Thyroid gland (tissue), 4 donors: ENCODE measurements at regions not wholly inside any gene's neighbourhood (a gene's known extent, or its start where the extent isn't known, plus 50 kb on each side); places are given as distances from the start of the nearest gene placed in this dataset.

Source experiments
- DNase-seq, 2 donors: peaks; one replicate each; pipeline ENCODE4 v3.0.0-alpha.2; 2019
- H3K27ac ChIP-seq, 3 donors: fragments of 200-600 bp; sonication (generic); 1 replicate in 2 of 3; 2 replicates in 1 of 3; pipeline ENCODE4 v1.5.1; 2016 to 2019; ENCODE audit warnings: mild to moderate bottlenecking in 1 of 3, moderate library complexity in 1 of 3
- H3K27me3 ChIP-seq: fragments of 200-600 bp; sonication (generic); one replicate; pipeline ENCODE4 v1.5.1; 2019
- H3K36me3 ChIP-seq, 2 donors: fragments of 200-600 bp; sonication (generic); one replicate each; pipeline ENCODE4 v1.5.1; 2016 to 2019
- H3K4me1 ChIP-seq, 2 donors: fragments of 200-600 bp; sonication (generic); one replicate each; pipeline ENCODE4 v1.5.1; 2017 to 2019
- H3K4me3 ChIP-seq, 3 donors: fragments of 200-600 bp; sonication (generic); replicated peaks in 1 of 3; 1 replicate in 2 of 3; 2 replicates in 1 of 3; pipeline ENCODE4 v1.5.1; 2016; ENCODE audit warnings: mild to moderate bottlenecking in 1 of 3
- H3K9me3 ChIP-seq: fragments of 200-600 bp; sonication (generic); one replicate; pipeline ENCODE4 v1.5.1; 2017
- POLR2A ChIP-seq, 2 donors: fragments of 450-650 bp; IDR thresholded peaks; one replicate each; pipeline ENCODE4 v1.6.1; 2017; ENCODE audit warnings: antibody characterized with exemption in 2 of 2, mild to moderate bottlenecking in 2 of 2, moderate library complexity in 1 of 2
- WGBS, 2 donors: methylation state at CpG; one replicate each; pipeline ENCODE4 v1.1.5; 2017; 5-methylcytosine and 5-hydroxymethylcytosine counted together
- intact Hi-C: fragments of 100-400 bp; cut with DNase I; formaldehyde crosslinking; loops from one replicate; pipeline ENCODE4 v1.15.1; 2023
- TF ChIP-seq, protein P1 (sequence below), 6 experiments: fragments of 200-600 bp in 3 of 6; fragments of 450-650 bp in 3 of 6; sonication (generic) in 3 of 6; IDR thresholded peaks; one replicate each; pipeline ENCODE4 v1.5.1; 2016 to 2019; ENCODE audit warnings: antibody characterized with exemption in 6 of 6, mild to moderate bottlenecking in 2 of 6, inconsistent platforms in 1 of 6, moderate library complexity in 1 of 6

DNA sequence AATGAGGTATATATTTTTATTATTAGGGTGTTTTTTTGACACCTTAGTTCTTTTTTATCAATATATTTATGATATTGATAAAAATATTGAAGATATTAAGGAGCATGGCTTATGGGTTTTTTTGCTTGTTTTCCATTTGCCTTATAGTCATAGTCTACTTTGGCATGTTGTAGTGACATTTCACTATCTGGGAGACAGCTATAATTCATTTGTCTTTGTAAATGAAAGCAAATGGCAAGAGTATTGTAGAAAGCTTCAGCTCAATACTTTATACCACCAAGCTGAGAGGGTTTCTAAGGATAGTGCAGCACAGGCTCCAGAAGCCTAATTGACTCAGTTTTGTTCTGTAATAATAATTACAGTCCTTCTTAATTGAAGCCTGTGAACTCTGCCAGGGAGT, 1182.3 kb downstream of the EFNA5 start:
- TF ChIP-seq, protein P1, sequence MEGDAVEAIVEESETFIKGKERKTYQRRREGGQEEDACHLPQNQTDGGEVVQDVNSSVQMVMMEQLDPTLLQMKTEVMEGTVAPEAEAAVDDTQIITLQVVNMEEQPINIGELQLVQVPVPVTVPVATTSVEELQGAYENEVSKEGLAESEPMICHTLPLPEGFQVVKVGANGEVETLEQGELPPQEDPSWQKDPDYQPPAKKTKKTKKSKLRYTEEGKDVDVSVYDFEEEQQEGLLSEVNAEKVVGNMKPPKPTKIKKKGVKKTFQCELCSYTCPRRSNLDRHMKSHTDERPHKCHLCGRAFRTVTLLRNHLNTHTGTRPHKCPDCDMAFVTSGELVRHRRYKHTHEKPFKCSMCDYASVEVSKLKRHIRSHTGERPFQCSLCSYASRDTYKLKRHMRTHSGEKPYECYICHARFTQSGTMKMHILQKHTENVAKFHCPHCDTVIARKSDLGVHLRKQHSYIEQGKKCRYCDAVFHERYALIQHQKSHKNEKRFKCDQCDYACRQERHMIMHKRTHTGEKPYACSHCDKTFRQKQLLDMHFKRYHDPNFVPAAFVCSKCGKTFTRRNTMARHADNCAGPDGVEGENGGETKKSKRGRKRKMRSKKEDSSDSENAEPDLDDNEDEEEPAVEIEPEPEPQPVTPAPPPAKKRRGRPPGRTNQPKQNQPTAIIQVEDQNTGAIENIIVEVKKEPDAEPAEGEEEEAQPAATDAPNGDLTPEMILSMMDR (IDR thresholded peaks at IDR 0.05): no peak
- TF ChIP-seq POLR2A (IDR thresholded peaks at IDR 0.05): no peak

GRCh38 chr5:106481374-106481773, 1189.4 kb downstream of the EFNA5 start:
- H3K27me3 ChIP-seq: no peaks in the 10 kb centered on the region
- no peak for TF ChIP-seq POLR2A (IDR thresholded peaks at IDR 0.05)
- TF ChIP-seq, protein P1 (IDR thresholded peaks at IDR 0.05): no peak
- H3K27ac ChIP-seq: no peak overlapping the region
- DNase-seq: no peak
- no peaks in the 10 kb centered on the region for H3K9me3 ChIP-seq
- intact Hi-C loops: no loop called here
- no peak overlapping the region for H3K4me3 ChIP-seq
- H3K36me3 ChIP-seq: no peaks in the 10 kb centered on the region
- H3K4me1 ChIP-seq: no peaks in the 10 kb centered on the region

More for the DNA sequence above, 1182.3 kb downstream of the EFNA5 start:
- no peak overlapping the region for H3K4me3 ChIP-seq
- no peaks in the 10 kb centered on the region for H3K27me3 ChIP-seq
- H3K4me1 ChIP-seq: no peaks in the 10 kb centered on the region
- intact Hi-C loops: no loop called here
- DNase-seq: no peak
- H3K27ac ChIP-seq: no peak overlapping the region
- H3K36me3 ChIP-seq: no peaks in the 10 kb centered on the region
- no peaks in the 10 kb centered on the region for H3K9me3 ChIP-seq

DNA sequence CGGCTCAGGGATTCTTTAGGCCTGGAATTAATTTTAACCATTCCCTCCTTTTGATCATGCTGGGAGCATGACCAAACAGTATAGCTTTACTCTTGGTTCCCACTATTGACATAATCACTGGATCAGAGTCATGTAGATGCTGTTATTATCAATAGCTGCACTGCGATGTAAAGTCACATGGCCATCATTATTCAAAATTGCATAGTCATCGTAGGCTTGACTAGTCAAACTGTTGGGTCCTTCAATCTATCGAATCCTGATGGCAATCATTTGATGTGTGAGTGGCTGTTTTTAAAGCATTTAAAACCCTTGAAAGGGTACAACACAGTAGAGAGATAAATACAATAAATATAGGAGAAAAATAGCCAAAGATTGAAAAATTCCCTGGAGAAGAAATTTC, 1194.1 kb downstream of the EFNA5 start:
- H3K9me3 ChIP-seq: no peaks in the 10 kb centered on the region
- H3K27me3 ChIP-seq: no peaks in the 10 kb centered on the region
- no peaks in the 10 kb centered on the region for H3K4me1 ChIP-seq
- H3K4me3 ChIP-seq: no peak overlapping the region
- no peaks in the 10 kb centered on the region for H3K36me3 ChIP-seq
- no peak for DNase-seq
- intact Hi-C loops: no loop called here
- TF ChIP-seq POLR2A (IDR thresholded peaks at IDR 0.05): no peak
- TF ChIP-seq, protein P1 (IDR thresholded peaks at IDR 0.05): no peak
- H3K27ac ChIP-seq: no peak overlapping the region
- 90 to 94% methylated on average over 4 of the region's 4 CpGs for WGBS, 2 donors

GRCh38 chr5:106474066-106474465, 1196.7 kb downstream of the EFNA5 start:
- DNase-seq: no peak
- TF ChIP-seq POLR2A (IDR thresholded peaks at IDR 0.05): no peak
- TF ChIP-seq, protein P1 (IDR thresholded peaks at IDR 0.05): no peak
- no peaks in the 10 kb centered on the region for H3K27me3 ChIP-seq
- no peak overlapping the region for H3K27ac ChIP-seq
- no peaks in the 10 kb centered on the region for H3K4me1 ChIP-seq
- no peaks in the 10 kb centered on the region for H3K9me3 ChIP-seq
- no peak overlapping the region for H3K4me3 ChIP-seq
- no peaks in the 10 kb centered on the region for H3K36me3 ChIP-seq
- intact Hi-C loops: no loop called here

DNA sequence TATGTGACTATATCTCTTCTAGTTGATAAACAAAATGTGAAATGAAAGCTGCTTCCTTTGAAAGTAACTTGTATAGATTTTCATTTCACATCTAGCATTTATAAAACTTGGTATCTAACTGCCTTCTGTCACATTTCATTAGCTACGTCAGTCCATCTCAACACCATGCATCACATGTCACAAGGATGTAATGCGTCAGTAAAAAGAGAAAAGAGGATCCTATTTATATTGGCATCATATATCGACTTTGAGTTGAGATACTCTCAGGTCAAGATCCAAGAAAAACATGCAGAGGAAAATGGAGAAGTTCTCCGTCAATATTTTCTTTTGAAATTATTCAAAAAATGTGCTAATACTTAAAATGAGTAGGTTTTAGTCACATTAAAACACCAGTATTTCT, 1211.2 kb downstream of the EFNA5 start:
- Histone ChIP-seq H3K27ac (no peak overlapping the region), H3K4me3 (no peak overlapping the region), H3K9me3 (no peaks in the 10 kb centered on the region), H3K36me3 (no peaks in the 10 kb centered on the region), H3K27me3 (no peaks in the 10 kb centered on the region), H3K4me1 (no peaks in the 10 kb centered on the region)
- WGBS, 2 donors: 65 to 79% methylated on average over 4 of the region's 4 CpGs
- no peak for DNase-seq
- intact Hi-C loops: no loop called here
- TF ChIP-seq, protein P1 (IDR thresholded peaks at IDR 0.05): no peak
- no peak for TF ChIP-seq POLR2A (IDR thresholded peaks at IDR 0.05)
